Prostate gland (tissue), 2 donors: ENCODE measurements at regions not wholly inside any gene's neighbourhood (a gene's known extent, or its start where the extent isn't known, plus 50 kb on each side); places are given as distances from the start of the nearest gene placed in this dataset.

ENCODE experiments used
- DNase-seq: peaks from one replicate; pipeline ENCODE4 v3.0.0-alpha.2; 2019; ENCODE audit warnings: low spot score
- H3K27ac ChIP-seq, 2 donors: fragments of 200-600 bp; sonication (generic); 2 replicates each; pipeline ENCODE4 v1.5.1; 2017 to 2019
- H3K27me3 ChIP-seq: fragments of 200-600 bp; sonication (generic); replicated peaks from 2 replicates; pipeline ENCODE4 v1.5.1; 2019; ENCODE audit not compliant: insufficient read depth
- H3K36me3 ChIP-seq, 2 donors: fragments of 200-600 bp; sonication (generic); 1 replicate in 1 of 2; 2 replicates in 1 of 2; pipeline versions ENCODE4 v1.5.1 to v1.8.1; 2017 to 2019
- H3K4me1 ChIP-seq: fragments of 200-600 bp; sonication (generic); replicated peaks from 2 replicates; pipeline ENCODE4 v1.5.1; 2019
- H3K4me3 ChIP-seq, 2 donors: fragments of 200-600 bp; sonication (generic); 2 replicates each; pipeline ENCODE4 v1.5.1; 2017 to 2019
- H3K9me3 ChIP-seq: fragments of 200-600 bp; sonication (generic); 2 replicates; pipeline ENCODE4 v1.5.1; 2017
- POLR2A ChIP-seq: fragments of 450-650 bp; IDR thresholded peaks from one replicate; pipeline ENCODE4 v1.6.1; 2016; ENCODE audit warnings: antibody characterized with exemption, mild to moderate bottlenecking
- POLR2AphosphoS5 ChIP-seq: sonication (generic); formaldehyde crosslinking; IDR thresholded peaks from one replicate; pipeline ENCODE4 v1.6.1; 2017; ENCODE audit warnings: antibody characterized with exemption
- WGBS: methylation state at CpG from one replicate; pipeline ENCODE4 v1.1.5; 2018; 5-methylcytosine and 5-hydroxymethylcytosine counted together
- intact Hi-C: fragments of 100-400 bp; cut with DNase I; formaldehyde crosslinking; loops from one replicate; pipeline ENCODE4 v1.14.2; 2022
- TF ChIP-seq, protein P1 (sequence below), 4 experiments: fragments of 200-600 bp in 2 of 4; fragments of 450-650 bp in 2 of 4; sonication (generic) in 2 of 4; IDR thresholded peaks; 1 replicate in 3 of 4; 2 replicates in 1 of 4; pipeline ENCODE4 v1.5.1; 2016 to 2019; ENCODE audit warnings: antibody characterized with exemption in 4 of 4, mild to moderate bottlenecking in 2 of 4, moderate library complexity in 2 of 4

DNA sequence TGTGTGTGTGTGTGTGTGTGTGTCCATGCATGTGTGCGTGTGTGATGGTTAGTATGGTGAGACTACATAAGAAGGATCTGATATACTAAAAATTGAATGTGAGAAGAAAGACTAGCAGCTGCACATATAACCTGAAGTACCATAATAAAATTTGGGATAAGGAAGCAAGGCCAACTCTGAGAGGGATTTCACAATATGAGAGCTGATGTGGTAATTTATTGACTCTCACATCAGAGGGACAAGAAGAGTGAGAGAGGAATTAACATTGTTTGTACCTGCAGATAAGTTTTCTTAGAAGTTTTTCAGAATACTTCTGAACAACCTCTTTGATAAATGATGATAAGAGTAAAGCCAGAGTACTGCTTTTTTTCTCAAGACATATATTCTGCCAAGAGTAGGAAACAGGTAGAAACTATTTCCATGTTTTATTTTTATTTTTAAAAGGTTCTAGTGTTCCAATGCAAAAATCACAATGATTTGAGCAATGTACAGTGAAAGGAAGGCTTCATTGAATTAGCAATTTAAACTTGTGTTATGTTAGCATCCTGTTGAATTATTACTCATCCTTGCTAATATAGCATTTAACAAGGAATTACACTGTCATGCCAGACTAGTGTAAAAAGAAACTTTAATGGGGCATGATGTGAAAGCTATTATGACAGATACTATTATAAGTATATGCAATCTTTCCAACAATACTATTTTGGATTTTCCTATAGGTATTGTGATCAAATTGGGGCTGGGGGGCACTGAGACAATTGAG lies 415.5 kb upstream of the ARPP21 start:
- Histone ChIP-seq H3K36me3 (no peaks in the 10 kb centered on the region), H3K9me3 (no peaks in the 10 kb centered on the region), H3K4me1 (no peaks in the 10 kb centered on the region), H3K4me3 (no peak overlapping the region), H3K27me3 (no peaks in the 10 kb centered on the region), H3K27ac (no peak overlapping the region)
- WGBS: 89% methylated on average over 1 of the region's 1 CpG
- DNase-seq: no peak
- TF ChIP-seq, protein P1, sequence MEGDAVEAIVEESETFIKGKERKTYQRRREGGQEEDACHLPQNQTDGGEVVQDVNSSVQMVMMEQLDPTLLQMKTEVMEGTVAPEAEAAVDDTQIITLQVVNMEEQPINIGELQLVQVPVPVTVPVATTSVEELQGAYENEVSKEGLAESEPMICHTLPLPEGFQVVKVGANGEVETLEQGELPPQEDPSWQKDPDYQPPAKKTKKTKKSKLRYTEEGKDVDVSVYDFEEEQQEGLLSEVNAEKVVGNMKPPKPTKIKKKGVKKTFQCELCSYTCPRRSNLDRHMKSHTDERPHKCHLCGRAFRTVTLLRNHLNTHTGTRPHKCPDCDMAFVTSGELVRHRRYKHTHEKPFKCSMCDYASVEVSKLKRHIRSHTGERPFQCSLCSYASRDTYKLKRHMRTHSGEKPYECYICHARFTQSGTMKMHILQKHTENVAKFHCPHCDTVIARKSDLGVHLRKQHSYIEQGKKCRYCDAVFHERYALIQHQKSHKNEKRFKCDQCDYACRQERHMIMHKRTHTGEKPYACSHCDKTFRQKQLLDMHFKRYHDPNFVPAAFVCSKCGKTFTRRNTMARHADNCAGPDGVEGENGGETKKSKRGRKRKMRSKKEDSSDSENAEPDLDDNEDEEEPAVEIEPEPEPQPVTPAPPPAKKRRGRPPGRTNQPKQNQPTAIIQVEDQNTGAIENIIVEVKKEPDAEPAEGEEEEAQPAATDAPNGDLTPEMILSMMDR (IDR thresholded peaks at IDR 0.05): no peak
- TF ChIP-seq POLR2AphosphoS5 (no peak), POLR2A (no peak)
- intact Hi-C loops: no loop called here

DNA sequence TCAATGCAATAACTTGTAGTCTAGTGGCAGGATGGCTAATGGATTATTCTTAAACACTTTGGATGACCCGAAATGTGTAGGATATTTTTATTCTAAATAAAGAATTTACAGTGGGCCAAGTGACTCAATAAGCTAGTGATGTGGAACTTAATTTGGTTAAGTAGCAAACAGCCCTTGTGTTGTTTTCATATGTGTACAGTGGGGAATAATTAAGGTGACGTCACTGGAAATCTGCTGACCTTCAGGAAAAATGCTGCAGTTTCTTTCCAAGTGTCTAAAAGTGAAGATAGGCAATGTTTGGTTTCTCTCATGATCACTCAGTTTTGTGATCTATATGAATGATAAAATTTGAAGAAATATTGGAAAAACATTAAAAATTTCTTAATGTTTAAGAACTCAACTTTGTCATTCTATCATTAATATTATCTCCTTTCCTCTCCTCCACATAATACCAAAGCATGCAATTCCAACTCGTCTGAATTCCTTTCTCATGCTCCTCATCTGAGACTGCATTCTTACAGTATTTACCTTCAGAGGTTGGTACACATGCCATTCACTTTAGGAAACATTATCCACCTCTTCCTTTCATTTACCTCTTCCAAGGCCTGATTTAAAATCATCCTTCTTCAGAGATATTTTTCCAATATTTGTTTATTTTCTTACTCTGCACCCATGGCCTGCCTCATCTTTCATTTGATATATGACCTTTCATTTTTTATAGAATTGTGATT lies 414.6 kb upstream of the ARPP21 start:
- TF ChIP-seq POLR2AphosphoS5: no peak
- no peak for TF ChIP-seq POLR2A
- TF ChIP-seq, protein P1 (IDR thresholded peaks at IDR 0.05): no peak
- no peak for DNase-seq
- H3K4me3 ChIP-seq: no peak overlapping the region
- 29% methylated on average over 3 of the region's 3 CpGs for WGBS
- H3K27ac ChIP-seq: no peak overlapping the region
- no peaks in the 10 kb centered on the region for H3K27me3 ChIP-seq
- no peaks in the 10 kb centered on the region for H3K36me3 ChIP-seq
- no peaks in the 10 kb centered on the region for H3K4me1 ChIP-seq
- no peaks in the 10 kb centered on the region for H3K9me3 ChIP-seq
- intact Hi-C loops: no loop called here

DNA sequence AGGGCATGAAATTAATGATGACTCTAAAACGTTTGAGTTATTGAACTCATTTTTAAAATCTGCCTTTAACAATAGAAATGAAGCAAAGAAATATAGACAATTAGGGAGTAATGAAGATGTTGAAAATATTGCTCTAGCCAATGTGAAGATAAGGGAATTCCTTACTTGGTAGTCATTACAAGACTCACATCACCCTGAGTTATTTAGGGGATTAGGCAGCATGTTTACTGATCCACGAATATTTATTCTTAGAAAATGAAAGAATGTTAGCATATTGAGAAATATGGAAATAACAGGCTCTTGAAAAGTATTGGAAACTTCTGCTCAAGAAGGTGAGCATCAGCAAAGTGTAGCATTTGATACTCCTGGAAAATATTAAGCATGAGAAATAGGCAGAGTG lies 398.1 kb upstream of the ARPP21 start:
- H3K4me1 ChIP-seq: no peaks in the 10 kb centered on the region
- no peak overlapping the region for H3K4me3 ChIP-seq
- H3K27me3 ChIP-seq: no peaks in the 10 kb centered on the region
- intact Hi-C loops: no loop called here
- 47% methylated on average over 2 of the region's 2 CpGs for WGBS
- H3K36me3 ChIP-seq: no peaks in the 10 kb centered on the region
- DNase-seq: no peak
- no peak overlapping the region for H3K27ac ChIP-seq
- TF ChIP-seq, protein P1 (IDR thresholded peaks at IDR 0.05): no peak
- TF ChIP-seq POLR2AphosphoS5 (no peak), POLR2A (no peak)
- no peaks in the 10 kb centered on the region for H3K9me3 ChIP-seq

DNA sequence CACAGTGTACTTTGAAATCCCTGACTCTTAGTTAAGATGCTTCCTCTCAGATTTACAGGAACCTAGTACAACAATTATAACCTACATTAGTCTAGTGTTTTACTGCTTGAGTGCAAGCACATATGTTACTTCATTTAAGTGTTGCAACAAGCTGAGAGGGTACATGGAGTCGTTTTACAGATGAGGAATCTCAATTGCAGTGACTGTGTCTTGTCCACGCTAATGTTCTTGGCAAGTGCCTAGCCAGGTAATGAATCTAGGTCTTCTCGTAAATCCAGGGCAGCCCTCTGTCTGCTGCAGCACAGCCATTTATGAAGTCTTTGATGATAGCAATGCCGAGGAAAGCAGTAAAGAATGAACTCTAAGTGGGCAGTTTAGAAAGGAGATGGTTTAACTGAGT lies 384.4 kb upstream of the ARPP21 start:
- H3K27me3 ChIP-seq: no peaks in the 10 kb centered on the region
- no peak for DNase-seq
- no peak overlapping the region for H3K4me3 ChIP-seq
- H3K36me3 ChIP-seq: no peaks in the 10 kb centered on the region
- no peaks in the 10 kb centered on the region for H3K9me3 ChIP-seq
- intact Hi-C loops: no loop called here
- no peak for TF ChIP-seq POLR2A
- TF ChIP-seq, protein P1 (IDR thresholded peaks at IDR 0.05): no peak
- TF ChIP-seq POLR2AphosphoS5: no peak
- H3K27ac ChIP-seq: no peak overlapping the region
- H3K4me1 ChIP-seq: no peaks in the 10 kb centered on the region
- WGBS: 12% methylated on average over 4 of the region's 4 CpGs

DNA sequence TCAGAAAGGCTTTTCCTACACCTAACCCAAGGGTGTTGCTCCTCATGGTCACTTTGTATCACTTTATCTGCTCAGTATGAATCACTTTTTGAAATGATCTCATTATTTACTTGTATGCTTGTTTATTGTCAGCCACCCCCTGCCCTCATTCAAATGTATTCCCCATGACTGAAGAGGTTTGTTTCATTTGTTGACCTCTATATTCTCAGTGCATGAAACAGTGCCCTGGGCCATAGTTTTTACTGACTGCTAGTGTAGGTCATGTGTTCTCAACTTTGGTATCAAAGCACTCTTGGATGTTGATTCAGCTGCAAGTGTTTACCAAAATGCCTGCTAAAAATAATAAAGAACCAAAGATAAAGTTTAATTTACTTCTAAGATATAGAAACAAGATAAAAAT lies 381.7 kb upstream of the ARPP21 start:
- no peak for DNase-seq
- Histone ChIP-seq H3K4me3 (no peak overlapping the region), H3K4me1 (no peaks in the 10 kb centered on the region), H3K36me3 (no peaks in the 10 kb centered on the region), H3K27ac (no peak overlapping the region), H3K27me3 (no peaks in the 10 kb centered on the region), H3K9me3 (no peaks in the 10 kb centered on the region)
- TF ChIP-seq POLR2A (no peak), POLR2AphosphoS5 (no peak)
- TF ChIP-seq, protein P1 (IDR thresholded peaks at IDR 0.05): no peak
- intact Hi-C loops: no loop called here
